Stimulated activated naive B cell treated with anti-CD40 and anti-IgM and Interleukin-4, amounts not matched to agents 10 μg/mL and 1 μg/mL and 100 μg/mL, for 72 hours (primary cell): ENCODE measurements at regions not wholly inside any gene's neighbourhood (a gene's known extent, or its start where the extent isn't known, plus 50 kb on each side); places are given as distances from the start of the nearest gene placed in this dataset.
"Not testable (repeated sequence)": the region's sequence is repeated elsewhere in the genome, so short reads cannot be mapped to it uniquely, and the experiment has no call there.

ENCODE experiments used
- ATAC-seq, 2 donors: fragments of 150-1000 bp; cut with Tn5 transposase; replicated peaks; 2 replicates each; pipeline ENCODE4 v1.10.0; 2021; ENCODE audit warnings: moderate library complexity in 1 of 2
- DNase-seq: peaks from one replicate; pipeline ENCODE4 v3.0.0; 2021
- H3K27ac Mint-ChIP-seq: one replicate; pipeline ENCODE4 v1.8.0; 2022; ENCODE audit warnings: mild to moderate bottlenecking, mixed read lengths
- H3K27me3 Mint-ChIP-seq, 2 donors: one replicate each; pipeline ENCODE4 v1.8.0; 2022; ENCODE audit warnings: mixed read lengths in 2 of 2
- H3K36me3 Mint-ChIP-seq, 2 donors: one replicate each; pipeline ENCODE4 v1.8.0; 2022; ENCODE audit warnings: mixed read lengths in 2 of 2, mild to moderate bottlenecking in 1 of 2
- H3K4me1 Mint-ChIP-seq, 2 donors: one replicate each; pipeline ENCODE4 v1.8.0; 2022; ENCODE audit warnings: mixed read lengths in 2 of 2, mild to moderate bottlenecking in 1 of 2
- H3K4me3 Mint-ChIP-seq, 2 donors: one replicate each; pipeline ENCODE4 v1.8.0; 2022; ENCODE audit warnings: mild to moderate bottlenecking in 2 of 2, mixed read lengths in 2 of 2, moderate library complexity in 1 of 2
- H3K9me3 Mint-ChIP-seq, 2 donors: one replicate each; pipeline ENCODE4 v1.8.0; 2022; ENCODE audit warnings: mixed read lengths in 2 of 2, mild to moderate bottlenecking in 1 of 2

DNA sequence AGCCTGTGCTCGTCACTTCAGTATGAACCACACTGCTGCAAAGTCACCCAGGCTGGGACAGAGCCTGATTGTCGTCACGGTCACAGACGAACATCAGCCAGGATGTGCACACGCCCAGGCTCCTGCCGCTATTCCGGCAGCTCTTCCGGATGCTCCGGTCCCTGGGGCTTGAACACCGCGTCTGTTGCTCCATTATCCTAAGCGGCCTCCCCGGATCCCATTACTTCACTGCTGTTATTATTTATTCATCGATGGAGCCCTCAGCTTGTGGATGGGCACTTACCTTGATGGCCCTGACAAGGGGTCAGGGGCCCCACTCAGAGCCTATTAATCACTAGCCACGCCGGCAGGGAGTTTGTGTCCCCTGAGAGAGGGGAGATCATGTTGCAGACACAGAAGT, 120.8 kb upstream of the PCBD1 start:
- no peak overlapping the region for H3K4me3 Mint-ChIP-seq
- H3K36me3 Mint-ChIP-seq = no peaks in the 10 kb centered on the region
- no peaks in the 10 kb centered on the region for H3K9me3 Mint-ChIP-seq
- ATAC-seq (no peak), DNase-seq (no peak)
- H3K27ac Mint-ChIP-seq = no peak overlapping the region
- H3K27me3 Mint-ChIP-seq = peaks cover 0 to 8% of the 10 kb centered on the region in 2 donors
- no peaks in the 10 kb centered on the region for H3K4me1 Mint-ChIP-seq

DNA sequence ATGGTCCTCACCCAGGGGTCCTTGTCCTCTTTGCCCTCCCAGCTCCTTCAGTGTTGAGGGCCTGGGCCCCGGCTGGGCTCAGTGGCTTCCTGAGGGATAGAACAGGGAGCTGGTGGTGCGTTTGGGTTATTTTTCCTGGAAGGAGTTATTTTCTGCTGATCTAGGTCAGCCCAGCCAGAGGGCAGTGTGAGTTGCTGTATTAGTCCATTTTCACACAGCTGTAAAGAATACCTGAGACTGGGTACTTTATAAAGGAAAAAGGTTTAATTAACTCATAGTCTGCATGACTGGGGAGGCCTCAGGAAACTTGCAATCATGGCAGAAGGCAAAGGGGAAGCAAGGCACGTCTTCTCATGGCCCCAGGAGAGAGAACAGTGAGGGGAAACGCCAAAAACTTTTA, 122.4 kb upstream of the PCBD1 start:
- H3K4me3 Mint-ChIP-seq = no peak overlapping the region
- no peak overlapping the region for H3K27ac Mint-ChIP-seq
- no peak for ATAC-seq
- no peak for DNase-seq
- peaks cover 6 to 15% of the 10 kb centered on the region in 2 donors for H3K27me3 Mint-ChIP-seq
- no peaks in the 10 kb centered on the region for H3K36me3 Mint-ChIP-seq
- no peaks in the 10 kb centered on the region for H3K4me1 Mint-ChIP-seq
- no peaks in the 10 kb centered on the region for H3K9me3 Mint-ChIP-seq

DNA sequence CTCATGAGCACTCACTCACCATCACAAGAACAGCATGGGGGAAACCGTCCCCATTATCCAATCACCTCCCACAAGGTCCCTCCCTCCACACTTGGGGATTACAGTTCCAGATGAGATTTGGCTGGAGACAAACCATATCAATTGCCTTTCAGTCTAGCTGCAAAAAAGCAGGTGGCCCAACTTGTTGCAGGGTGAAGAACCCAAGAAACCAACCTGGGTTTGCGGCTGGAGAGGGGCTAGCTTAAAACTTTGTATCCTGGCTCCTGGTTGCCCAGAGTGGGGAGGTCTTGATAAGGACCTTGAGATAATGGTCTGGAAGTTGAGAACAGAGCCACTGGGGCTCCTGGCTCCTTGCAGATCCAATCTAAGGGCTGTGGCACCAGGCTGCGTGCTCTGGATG, 122.8 kb upstream of the PCBD1 start:
- Mint-ChIP-seq H3K27me3 (peaks cover 6 to 15% of the 10 kb centered on the region in 2 donors), H3K27ac (no peak overlapping the region), H3K4me1 (no peaks in the 10 kb centered on the region), H3K4me3 (no peak overlapping the region), H3K9me3 (no peaks in the 10 kb centered on the region), H3K36me3 (no peaks in the 10 kb centered on the region)
- no peak for ATAC-seq
- no peak for DNase-seq

DNA sequence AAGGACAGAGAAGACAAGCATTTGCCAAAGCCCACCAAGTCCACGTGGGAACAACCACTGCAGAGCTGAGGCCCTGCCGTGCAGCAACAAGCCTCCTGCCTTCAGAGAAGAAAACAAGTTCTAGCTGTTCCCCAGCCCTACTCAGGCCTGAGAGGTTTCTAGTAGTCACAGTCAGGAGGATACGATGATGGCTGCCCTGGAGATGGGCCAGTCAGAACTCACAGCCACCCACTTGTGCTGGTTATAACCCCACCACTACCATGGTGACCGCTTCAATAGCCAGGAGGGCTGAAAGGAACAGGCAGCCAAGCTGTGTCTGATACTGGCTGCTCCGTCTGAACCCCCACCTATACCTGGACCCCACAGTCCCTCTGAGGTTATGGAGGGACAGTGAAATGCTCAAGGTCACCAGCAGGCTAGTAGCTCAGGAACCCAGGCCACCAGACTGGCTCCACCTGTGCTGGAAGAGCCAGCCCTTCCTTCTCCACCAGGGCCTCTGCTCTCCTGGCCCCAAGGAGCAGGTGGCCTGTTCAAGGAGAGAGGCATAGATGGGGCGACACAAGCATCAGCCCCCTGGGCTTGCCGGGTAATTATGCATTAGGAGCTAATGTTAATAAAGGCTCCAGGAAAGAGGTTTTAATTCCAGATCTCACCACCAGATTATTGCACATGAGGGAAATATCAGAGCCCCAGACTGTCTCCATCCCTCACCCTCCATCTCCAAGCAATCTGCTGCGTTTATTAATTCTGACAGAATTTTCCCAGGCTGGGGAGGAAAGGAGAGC, 125.8 kb upstream of the PCBD1 start:
- no peak overlapping the region for H3K27ac Mint-ChIP-seq
- H3K4me1 Mint-ChIP-seq = no peaks in the 10 kb centered on the region
- ATAC-seq = no peak
- DNase-seq = no peak
- no peaks in the 10 kb centered on the region for H3K36me3 Mint-ChIP-seq
- H3K27me3 Mint-ChIP-seq = peaks cover 6% of the 10 kb centered on the region in 2 donors
- no peaks in the 10 kb centered on the region for H3K9me3 Mint-ChIP-seq
- H3K4me3 Mint-ChIP-seq = no peak overlapping the region

DNA sequence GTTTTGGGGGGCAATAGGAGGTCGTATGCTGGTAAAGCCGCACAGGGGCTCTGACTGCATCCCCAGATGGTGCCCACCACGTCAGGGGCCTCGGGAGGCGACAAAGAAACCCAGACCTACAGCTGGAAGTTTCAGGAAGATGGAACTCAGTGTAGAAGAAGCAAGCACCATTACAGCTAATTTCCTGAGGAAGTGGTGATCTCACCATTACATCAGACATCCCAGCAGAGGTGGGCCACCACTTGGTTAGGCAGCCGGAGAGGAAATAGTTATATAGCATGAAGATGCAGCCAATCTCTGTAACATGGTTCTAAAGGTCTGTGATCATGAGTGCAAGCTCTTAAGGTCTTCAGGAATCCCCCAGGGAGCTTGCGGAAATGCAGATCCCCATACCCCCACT, 127.3 kb upstream of the PCBD1 start:
- H3K27ac Mint-ChIP-seq = no peak overlapping the region
- H3K4me3 Mint-ChIP-seq = no peak overlapping the region
- H3K4me1 Mint-ChIP-seq = no peaks in the 10 kb centered on the region
- H3K9me3 Mint-ChIP-seq = no peaks in the 10 kb centered on the region
- DNase-seq (no peak), ATAC-seq (no peak)
- peaks cover 6% of the 10 kb centered on the region in 2 donors for H3K27me3 Mint-ChIP-seq
- H3K36me3 Mint-ChIP-seq = no peaks in the 10 kb centered on the region

DNA sequence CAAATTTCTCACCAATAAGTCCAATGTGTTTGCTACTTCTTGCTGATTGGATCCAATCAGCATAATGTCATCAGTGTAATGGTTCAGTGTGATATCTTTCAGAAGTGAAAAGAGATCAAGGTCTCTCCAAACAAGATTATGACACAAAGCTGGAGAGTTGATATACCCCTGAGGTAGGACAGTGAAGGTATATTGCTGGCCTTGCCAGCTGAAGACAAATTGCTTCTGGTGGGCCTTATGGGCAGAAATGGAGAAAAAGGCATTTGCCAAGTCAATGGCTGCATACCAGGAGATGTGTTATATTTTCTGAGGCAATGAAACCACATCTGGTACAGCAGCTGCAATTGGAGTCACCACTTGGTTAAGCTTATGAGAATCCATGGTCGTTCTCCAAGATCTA, 131.7 kb upstream of the PCBD1 start:
- H3K4me1 Mint-ChIP-seq, H3K27me3 Mint-ChIP-seq, H3K9me3 Mint-ChIP-seq, DNase-seq, ATAC-seq, H3K36me3 Mint-ChIP-seq, H3K27ac Mint-ChIP-seq, H3K4me3 Mint-ChIP-seq: not testable (repeated sequence)

DNA sequence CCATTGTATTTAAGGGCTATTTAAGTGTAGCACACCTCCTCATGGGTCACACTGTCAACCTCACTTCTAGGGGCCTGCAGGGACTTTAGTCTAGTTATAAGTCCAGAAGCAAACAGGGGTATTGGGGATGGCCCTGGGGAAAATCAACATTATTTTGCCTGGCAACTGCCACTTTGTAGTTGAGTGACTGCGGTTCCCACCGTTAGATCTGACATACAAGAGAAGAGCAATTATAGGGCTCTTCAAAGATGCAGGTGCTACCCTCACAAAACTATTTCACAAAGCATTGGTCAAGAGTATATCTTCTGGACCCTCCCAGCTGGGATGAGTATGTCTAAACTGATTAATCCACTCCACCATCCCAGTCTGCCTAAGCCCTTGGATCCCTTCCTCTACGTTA, 133.0 kb upstream of the PCBD1 start:
- H3K36me3 Mint-ChIP-seq = no peaks in the 10 kb centered on the region

DNA sequence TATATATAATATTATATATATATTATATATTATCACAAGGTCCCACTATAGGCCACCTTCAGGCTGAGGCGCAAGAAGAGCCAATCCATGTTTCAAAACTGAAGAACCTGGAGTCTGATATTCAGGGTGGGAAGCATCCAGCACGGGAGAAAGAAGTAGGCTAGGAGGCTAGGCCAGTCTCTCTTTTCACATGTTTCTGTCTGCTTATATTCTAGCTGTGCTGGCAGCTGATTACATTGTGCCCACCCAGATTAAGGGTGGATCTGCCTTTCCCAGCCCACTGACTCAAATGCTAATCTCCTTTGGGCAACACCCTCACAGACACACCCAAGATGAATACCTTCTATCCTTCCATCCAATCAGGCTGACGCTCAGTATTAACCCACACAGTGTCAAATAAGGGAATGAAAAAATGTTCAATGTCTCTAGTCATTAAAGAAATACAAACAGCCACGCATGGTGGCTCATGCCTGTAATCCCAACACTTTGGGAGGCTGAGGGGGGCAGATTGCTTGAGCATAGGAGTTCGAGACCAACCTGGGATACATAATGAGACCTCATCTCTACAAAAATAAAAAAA, 135.4 kb upstream of the PCBD1 start:
- Mint-ChIP-seq H3K36me3 (no peaks in the 10 kb centered on the region), H3K4me1 (no peaks in the 10 kb centered on the region), H3K4me3 (no peak overlapping the region), H3K27me3 (peaks cover 15 to 18% of the 10 kb centered on the region in 2 donors), H3K9me3 (no peaks in the 10 kb centered on the region), H3K27ac (no peak overlapping the region)
- no peak for DNase-seq
- ATAC-seq = no peak

More for the DNA sequence above, 133.0 kb upstream of the PCBD1 start:
- no peaks in the 10 kb centered on the region for H3K9me3 Mint-ChIP-seq
- DNase-seq (no peak), ATAC-seq (no peak)
- H3K4me1 Mint-ChIP-seq = no peaks in the 10 kb centered on the region
- H3K27me3 Mint-ChIP-seq = peaks cover 6 to 13% of the 10 kb centered on the region in 2 donors
- H3K27ac Mint-ChIP-seq = no peak overlapping the region
- H3K4me3 Mint-ChIP-seq = no peak overlapping the region

DNA sequence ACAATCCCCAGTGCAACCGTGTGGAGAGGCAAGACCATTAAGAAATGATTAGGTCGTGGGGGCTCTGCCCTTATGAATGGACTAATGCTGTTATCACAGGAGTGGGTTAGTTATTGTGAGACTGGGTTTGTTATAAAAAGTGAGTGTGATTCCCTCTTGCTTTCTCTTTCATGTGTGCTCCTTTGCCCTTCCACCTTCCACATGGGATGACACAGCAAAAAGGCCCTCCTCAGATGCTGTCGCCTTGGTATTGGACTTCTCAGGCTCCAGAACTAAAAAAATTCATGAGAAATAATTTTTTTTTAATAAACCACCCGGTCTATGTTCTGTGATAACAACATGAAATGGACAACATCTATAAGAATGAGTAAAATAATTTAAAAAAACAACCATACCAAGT, 136.1 kb upstream of the PCBD1 start:
- ATAC-seq (no peak), DNase-seq (no peak)
- no peak overlapping the region for H3K27ac Mint-ChIP-seq
- no peaks in the 10 kb centered on the region for H3K4me1 Mint-ChIP-seq
- H3K27me3 Mint-ChIP-seq = peaks cover 15 to 18% of the 10 kb centered on the region in 2 donors
- no peak overlapping the region for H3K4me3 Mint-ChIP-seq
- H3K36me3 Mint-ChIP-seq = no peaks in the 10 kb centered on the region
- H3K9me3 Mint-ChIP-seq = no peaks in the 10 kb centered on the region

DNA sequence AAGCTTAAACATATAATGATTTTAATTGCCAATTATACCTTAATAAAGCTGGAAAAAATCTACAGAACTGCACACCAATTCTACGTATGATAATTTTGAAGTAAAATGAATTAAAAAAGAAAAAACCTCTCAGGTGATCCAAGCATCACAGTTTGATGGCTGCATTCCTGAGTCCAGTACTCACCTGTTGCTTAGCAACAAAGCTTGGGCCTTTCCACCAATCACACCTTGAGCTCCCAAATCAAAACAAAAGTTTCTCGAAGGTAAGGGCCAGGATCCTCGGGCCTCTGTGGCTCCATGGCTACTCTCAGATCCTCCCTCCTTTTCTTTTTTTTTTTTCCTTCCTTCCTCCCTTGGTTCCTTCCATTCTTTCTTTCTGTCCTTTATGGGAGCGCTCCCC, 137.2 kb upstream of the PCBD1 start:
- no peaks in the 10 kb centered on the region for H3K4me1 Mint-ChIP-seq
- DNase-seq (no peak), ATAC-seq (no peak)
- no peaks in the 10 kb centered on the region for H3K9me3 Mint-ChIP-seq
- H3K27ac Mint-ChIP-seq = no peak overlapping the region
- H3K4me3 Mint-ChIP-seq = no peak overlapping the region
- H3K27me3 Mint-ChIP-seq = peaks cover 15 to 18% of the 10 kb centered on the region in 2 donors
- H3K36me3 Mint-ChIP-seq = no peaks in the 10 kb centered on the region

DNA sequence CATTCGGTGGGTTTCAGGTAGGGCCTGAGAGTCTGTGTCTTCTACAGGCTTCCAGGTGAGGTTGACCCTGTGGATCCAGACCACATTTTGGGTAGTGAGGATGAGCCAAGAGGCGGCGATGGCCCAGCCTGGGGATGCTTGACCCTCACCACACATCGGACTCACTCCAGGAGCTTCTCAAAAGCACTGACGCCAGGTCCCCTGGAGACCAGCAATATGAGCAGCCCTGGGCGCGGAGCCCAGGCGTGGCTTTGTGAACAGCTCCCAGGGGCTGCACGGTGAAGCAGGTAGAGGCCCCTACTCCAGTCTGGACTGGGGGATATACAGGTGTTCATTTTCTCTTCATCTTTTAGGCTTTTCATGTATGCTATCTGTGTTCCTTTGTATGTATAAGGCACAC, 139.7 kb upstream of the PCBD1 start:
- ATAC-seq (no peak), DNase-seq (no peak)
- H3K36me3 Mint-ChIP-seq = no peaks in the 10 kb centered on the region
- H3K27me3 Mint-ChIP-seq = peaks cover 23 to 25% of the 10 kb centered on the region in 2 donors
- no peak overlapping the region for H3K27ac Mint-ChIP-seq
- H3K9me3 Mint-ChIP-seq = peaks cover 0 to 5% of the 10 kb centered on the region in 2 donors
- no peak overlapping the region for H3K4me3 Mint-ChIP-seq
- no peaks in the 10 kb centered on the region for H3K4me1 Mint-ChIP-seq

DNA sequence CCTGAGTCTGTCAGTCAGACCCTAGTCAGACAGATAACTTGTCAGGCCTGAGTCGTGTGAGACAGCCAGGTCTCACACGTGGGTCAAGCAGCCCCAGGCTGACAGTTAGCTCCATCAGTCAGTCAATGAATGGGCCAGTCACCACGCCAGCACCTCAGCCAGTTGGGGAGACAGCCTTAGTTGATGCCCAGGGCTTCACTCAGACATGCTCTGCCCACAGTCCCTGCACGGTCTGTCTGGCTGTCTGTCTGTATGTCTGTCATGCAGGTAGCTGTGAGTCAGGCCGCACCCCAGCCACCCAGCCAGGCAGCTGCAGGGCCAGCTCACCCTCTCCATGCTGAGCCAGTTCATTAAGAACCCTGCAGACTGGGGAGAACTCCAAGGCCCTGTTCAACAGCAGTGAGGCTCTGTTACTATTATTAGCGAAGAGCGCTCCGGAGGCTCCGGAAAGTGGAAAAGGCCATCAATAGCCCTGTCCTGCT, 141.1 kb upstream of the PCBD1 start:
- H3K27ac Mint-ChIP-seq = no peak overlapping the region
- no peaks in the 10 kb centered on the region for H3K4me1 Mint-ChIP-seq
- H3K36me3 Mint-ChIP-seq = no peaks in the 10 kb centered on the region
- H3K9me3 Mint-ChIP-seq = peaks cover 0 to 5% of the 10 kb centered on the region in 2 donors
- DNase-seq = no peak
- no peak for ATAC-seq
- H3K27me3 Mint-ChIP-seq = peaks cover 18 to 20% of the 10 kb centered on the region in 2 donors
- H3K4me3 Mint-ChIP-seq = no peak overlapping the region

DNA sequence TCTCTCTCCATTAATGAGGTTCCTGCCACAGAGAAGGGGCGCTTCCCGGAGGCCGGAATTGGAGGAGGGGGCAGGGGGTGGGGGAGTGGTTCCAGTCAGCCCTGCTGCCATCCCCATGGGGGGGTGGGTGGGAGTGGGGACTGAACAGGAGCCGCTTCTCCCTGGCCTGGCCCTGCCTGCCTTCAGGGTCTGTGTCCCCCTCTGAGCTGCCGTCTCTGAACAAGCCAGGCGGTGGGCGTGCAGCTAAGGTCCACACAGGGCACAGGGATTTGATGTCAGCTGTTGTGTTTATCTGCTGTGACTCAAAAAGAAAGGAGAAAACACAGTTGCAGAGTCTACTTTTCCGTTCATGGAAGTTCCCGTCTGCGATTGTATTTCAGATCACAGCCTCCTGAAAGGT, 141.5 kb upstream of the PCBD1 start:
- no peak overlapping the region for H3K27ac Mint-ChIP-seq
- no peaks in the 10 kb centered on the region for H3K36me3 Mint-ChIP-seq
- H3K27me3 Mint-ChIP-seq = peaks cover 18 to 20% of the 10 kb centered on the region in 2 donors
- no peaks in the 10 kb centered on the region for H3K4me1 Mint-ChIP-seq
- H3K9me3 Mint-ChIP-seq = peaks cover 0 to 5% of the 10 kb centered on the region in 2 donors
- DNase-seq (no peak), ATAC-seq (no peak)
- no peak overlapping the region for H3K4me3 Mint-ChIP-seq

DNA sequence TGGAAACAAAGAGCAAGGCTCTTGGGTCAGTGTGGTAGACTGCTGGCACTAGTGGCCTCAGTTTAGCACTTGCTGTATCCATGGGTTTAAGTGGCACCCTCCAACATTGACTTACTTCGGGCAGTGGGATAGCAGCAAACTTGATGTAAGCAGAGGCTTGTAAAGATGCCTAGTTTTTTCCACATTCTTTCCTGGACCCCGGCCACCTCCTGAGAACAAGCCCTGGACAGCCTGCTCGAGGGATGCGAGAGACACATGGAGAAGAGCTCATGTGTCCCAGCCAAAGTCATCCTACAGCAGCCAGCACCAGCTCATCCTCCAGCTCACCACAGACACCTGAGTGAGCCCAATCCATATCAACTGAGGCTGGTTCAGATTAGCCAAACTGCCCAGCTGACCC, 142.7 kb upstream of the PCBD1 start:
- Mint-ChIP-seq H3K4me1 (no peaks in the 10 kb centered on the region), H3K9me3 (peaks cover 0 to 5% of the 10 kb centered on the region in 2 donors), H3K36me3 (no peaks in the 10 kb centered on the region), H3K27ac (no peak overlapping the region), H3K4me3 (no peak overlapping the region), H3K27me3 (peaks cover 15 to 20% of the 10 kb centered on the region in 2 donors)
- no peak for ATAC-seq
- no peak for DNase-seq

DNA sequence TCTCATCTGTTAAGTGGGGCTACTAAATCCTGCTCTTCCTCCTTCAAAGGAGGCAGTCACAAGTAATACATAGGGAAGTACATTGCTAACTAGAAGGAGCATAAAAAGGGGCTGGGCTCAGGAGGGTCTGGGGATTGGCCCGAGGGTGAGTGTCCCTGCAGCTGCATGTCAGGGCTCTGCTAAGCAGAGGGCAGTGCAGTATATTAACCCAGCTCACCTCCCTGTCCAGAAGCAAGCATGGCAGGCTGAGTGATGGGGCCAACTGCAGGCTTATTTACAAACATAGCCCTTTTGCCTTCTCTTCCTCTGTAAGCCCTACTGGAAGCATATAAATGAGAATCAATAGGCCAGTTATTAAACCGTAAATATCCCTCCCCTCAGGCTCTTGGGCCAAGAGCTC, 143.2 kb upstream of the PCBD1 start:
- no peak for ATAC-seq
- DNase-seq = no peak
- Mint-ChIP-seq H3K27ac (no peak overlapping the region), H3K36me3 (no peaks in the 10 kb centered on the region), H3K4me3 (no peak overlapping the region), H3K4me1 (no peaks in the 10 kb centered on the region), H3K9me3 (peaks cover 0 to 5% of the 10 kb centered on the region in 2 donors), H3K27me3 (peaks cover 9 to 20% of the 10 kb centered on the region in 2 donors)
